Dedifferentiated amniotic fluid mesenchymal stem cell (primary cell): ENCODE measurements at regions not wholly inside any gene's neighbourhood (a gene's known extent, or its start where the extent isn't known, plus 50 kb on each side); places are given as distances from the start of the nearest gene placed in this dataset.
"Not testable (repeated sequence)": the region's sequence is repeated elsewhere in the genome, so short reads cannot be mapped to it uniquely, and the experiment has no call there.

ENCODE experiments used
- DNase-seq: peaks from one replicate; pipeline ENCODE4 v3.0.0-alpha.2; 2016; ENCODE audit errors: extremely low spot score

DNA sequence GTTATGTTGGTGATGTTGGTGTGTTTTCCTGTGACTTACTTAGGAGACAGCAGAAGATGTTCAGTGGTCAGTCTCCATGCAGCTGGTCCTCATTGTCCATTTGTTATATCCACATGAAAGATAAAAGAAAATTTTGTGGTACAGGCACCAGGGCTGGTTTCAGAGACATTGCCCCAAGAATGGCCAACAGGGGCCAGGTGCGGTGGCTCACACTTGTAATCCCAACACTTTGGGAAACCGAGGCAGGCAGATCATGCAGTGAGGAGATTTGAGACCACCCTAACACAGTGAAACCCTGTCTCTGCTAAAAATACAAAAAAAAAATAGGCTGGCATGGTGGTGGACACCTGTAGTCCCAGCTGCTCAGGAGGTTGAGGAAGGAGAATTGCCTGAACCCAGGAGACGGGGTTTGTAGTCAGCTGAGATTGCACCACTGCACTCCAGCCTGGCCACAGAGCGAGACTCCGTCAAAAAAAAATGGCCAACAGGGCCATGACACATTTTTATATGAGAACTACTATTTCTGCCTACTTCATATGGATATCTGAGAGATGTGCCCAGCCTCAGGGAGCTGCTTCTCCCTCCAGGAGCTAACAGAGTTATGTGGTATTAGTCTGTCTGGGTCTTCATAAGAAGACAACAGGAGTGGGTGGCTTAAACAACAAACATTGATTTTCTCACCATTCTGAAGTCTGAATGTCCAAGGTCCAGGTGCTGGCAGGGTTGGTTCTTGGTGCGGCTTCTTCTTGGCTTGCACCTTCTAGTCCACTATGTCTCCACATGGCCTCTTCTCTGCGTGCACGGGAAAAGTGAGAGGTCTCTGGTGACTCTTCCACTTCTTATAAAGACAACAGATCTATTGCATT lies 821.7 kb downstream of the TMEM121 start:
- no peak for DNase-seq

GRCh38 chr14:106348873-106349540 lies 822.6 kb downstream of the TMEM121 start:
- DNase-seq, result not testable (repeated sequence)

- not testable (repeated sequence) for DNase-seq
Measured at GRCh38 chr14:106349678-106350457, 823.5 kb downstream of the TMEM121 start.

DNA sequence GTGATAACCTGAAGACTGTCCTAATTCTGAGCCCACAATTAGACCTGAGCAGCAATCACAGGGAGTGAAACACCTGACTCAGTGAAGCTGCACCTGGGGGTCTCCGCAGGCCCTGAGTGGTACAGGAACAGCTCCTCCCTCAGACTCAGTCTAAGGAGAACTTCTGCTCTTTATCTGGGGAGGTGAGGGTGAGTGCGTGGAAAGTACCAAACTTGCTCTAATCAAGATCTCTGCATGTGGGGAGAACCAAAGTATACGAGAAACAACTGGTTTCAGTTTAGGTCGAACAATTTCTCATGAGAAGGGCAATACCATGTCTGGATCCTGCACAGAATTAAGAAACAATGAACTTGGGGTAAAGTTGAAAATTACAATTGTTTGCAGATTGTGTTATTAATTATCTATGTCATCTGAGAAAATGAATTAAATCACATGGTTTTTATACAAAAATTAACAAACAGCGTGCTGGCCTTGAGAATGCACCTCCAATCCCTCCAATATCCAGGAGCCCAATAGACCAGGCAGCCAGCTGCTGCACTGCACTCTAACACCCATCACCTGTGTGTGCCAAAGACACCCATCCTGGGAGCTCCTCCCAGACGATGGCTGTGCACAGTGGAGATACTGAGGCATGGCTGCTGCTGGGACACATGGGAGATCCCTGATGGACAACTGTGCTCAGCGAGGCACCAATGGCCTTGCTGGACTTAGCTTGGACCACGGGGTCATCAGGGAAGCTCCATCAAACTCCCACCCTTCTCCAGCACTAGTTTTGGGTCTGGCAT lies 828.8 kb downstream of the TMEM121 start:
- DNase-seq, result not testable (repeated sequence)

DNA sequence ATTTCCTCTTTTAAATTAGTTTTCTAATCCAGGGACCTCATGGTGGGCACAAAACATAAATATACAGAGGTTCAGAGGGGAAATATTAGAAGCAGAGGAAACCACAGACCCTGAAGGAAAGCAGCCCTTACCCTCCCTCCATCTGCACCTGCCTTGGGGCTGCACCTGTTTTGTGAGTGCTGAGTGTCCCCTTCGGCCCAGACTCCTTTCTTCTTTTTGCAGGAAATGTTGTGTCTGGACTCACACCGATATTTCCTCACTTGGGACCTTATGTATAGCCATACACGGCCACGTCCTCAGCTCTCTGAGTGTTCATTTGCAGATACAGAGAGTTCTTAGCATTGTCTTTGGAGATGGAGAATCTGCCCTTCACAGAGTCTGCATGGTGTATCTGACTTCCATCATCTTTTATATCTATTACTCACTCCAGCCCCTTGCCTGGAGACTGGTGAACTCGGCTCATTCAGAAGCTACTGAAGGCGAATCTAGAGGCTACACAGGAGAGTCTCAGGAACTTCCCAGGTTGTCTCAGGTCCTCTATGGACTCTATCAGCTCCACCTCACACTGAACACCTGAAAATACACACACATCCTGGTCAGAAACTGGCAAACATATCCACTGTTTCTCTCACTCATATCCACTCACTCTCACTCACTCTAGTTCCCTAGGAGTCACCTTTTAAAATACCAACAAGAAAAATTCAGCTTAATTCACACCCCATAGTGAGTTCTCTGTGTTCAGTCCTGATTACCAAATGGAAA lies 829.7 kb downstream of the TMEM121 start:
- not testable (repeated sequence) for DNase-seq

DNA sequence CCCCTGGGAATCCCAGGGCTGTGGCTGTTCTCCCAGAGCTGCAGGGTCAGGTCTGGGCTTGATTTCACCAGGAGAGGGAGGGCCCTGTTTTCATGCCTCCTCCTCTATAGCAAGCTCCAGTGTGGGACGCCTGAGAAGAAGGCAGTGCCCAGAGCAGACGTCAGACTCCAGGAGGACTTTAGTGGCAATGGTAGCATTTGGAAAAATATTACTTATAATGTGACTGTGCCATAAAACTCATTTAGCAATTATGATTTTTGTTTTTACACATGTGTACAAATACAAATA lies 830.2 kb downstream of the TMEM121 start:
- not testable (repeated sequence) for DNase-seq

DNA sequence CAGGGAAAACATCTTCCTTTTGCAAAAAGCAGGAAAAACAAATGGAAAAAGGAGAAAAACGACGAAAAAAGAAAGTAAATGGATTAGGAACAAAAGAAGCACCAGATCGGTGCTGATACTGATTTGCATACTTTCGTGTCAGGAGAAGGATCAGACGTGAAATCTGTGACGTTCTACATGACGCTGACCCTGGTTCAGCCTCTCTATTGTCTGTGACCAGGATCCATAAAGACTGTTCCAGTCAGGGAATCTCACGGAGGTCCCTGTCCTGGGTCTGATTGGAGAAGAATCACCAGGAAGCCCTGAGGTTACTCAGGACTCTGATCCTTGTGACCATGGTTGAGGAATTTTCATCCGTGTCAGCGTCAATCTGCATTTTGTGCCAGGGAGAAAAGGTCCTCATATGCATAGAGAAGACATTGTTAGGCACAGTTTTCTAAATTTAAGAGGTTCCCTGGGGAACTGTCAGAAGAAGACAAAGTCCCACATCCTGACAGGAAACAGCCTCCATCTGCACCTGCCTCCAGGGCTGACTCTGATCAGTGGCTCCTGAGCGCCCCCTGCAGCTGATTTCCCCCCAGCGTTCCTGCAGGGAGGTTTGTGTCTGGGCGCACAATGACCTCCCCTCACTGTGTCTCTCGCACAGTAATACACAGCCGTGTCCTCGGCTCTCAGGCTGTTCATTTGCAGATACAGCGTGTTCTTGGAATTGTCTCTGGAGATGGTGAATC lies 832.9 kb downstream of the TMEM121 start:
- DNase-seq, result not testable (repeated sequence)

GRCh38 chr14:106365371-106365770 lies 839.0 kb downstream of the TMEM121 start:
- not testable (repeated sequence) for DNase-seq

GRCh38 chr14:106365894-106366293 lies 839.5 kb downstream of the TMEM121 start:
- DNase-seq, result not testable (repeated sequence)

GRCh38 chr14:106366971-106367370 lies 840.6 kb downstream of the TMEM121 start:
- not testable (repeated sequence) for DNase-seq

DNA sequence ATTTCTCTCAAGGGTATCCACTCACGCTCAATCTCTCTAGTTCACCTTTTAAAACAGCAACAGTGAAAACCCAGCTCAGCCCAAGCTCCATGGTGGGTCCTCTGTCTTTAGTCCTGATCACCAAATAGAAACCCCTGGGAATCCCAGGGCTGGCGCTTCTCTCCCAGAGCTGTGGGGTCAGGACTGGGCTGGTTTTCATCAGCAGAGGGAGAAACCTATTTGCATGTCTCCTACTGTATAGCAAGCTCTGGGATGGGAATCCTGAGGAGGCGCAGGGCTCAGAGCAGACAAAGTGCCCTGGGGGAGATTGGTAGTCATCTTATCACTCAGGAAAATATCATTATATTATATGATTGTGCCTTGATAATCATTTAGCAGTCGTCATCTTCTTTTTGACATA lies 843.1 kb downstream of the TMEM121 start:
- DNase-seq, result not testable (repeated sequence)

DNA sequence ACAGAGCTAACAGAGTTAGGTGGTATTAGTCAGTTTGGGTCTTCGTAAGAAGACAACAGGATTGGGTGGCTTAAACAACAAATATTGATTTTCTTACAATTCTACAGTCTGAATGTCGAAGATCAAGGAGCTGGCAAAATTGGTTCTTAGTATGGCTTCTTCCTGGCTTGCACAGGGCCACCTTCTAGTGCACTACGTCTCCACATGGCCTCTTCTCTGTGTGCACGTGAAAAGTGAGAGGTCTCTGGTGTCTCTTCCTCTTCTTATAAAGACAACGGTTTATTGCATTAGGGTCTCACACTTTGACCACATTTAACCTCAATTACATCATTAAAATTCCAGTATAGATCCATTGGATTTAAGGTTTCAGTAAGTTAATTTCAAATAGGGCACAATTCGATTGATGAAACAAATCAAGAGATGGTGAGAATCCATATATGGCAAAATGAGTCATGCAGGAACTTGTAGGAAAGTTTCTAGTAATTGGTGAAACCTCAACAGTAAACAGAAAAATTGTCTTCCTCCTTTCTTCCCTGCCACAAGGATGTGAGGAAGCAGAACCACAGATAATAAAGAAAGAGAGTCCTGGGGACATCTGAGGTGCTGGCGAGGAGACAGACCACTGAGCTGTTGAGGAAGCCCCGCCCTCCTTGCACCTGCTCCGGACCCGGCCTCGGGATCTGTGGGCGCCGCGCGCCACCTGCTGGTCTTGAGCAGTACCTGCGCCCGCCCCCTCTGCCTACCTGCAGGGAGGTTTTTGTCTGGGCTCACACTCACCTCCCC lies 846.7 kb downstream of the TMEM121 start:
- DNase-seq, result no peak

DNA sequence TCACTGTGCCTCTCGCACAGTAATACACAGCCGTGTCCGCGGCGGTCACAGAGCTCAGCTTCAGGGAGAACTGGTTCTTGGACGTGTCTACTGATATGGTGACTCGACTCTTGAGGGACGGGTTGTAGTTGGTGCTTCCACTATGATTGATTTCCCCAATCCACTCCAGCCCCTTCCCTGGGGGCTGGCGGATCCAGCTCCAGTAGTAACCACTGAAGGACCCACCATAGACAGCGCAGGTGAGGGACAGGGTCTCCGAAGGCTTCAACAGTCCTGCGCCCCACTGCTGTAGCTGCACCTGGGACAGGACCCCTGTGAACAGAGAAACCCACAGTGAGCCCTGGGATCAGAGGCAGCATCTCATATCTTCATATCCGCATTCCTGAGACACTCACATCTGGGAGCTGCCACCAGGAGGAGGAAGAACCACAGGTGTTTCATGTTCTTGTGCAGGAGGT lies 847.3 kb downstream of the TMEM121 start:
- DNase-seq, result not testable (repeated sequence)

DNA sequence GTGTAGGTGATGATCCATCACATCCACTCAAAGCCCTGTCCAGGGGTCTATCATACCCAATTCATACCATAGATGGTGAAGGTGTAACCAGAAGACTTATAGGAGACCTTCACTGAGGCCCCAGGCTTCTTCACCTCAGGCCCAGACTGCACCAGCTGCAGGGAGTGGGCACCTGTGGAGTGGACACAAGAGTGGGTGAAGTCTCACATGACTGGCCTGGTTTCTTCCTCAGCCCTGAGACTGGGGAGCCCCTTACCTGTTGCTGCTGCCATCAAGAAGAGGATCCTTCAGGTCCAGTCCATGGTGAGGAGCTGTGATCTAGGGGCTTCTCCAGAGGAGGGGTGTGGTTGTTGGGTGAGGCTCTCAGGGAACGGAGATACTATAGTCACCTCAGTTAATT lies 851.0 kb downstream of the TMEM121 start:
- DNase-seq, result no peak

- no peak for DNase-seq
Measured at GRCh38 chr14:106378191-106378590, 851.8 kb downstream of the TMEM121 start.

DNA sequence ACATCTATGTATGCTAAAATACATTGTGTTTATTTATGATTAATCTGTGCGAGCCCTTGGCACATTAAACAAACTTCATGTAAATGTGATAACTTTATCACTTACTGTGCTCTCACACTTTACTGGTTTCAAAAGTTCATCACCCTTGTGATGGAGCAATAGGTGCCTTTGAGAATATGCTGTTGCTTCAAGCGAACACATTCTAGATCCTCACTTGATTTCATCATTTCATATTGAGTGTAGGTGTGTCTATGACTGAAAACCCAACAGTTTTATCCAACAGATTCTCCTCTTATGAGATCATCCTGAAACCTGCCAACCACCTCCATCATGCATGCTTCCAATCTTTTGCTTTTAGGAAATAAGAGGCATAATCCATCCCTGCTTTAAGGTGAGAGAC lies 854.4 kb downstream of the TMEM121 start:
- DNase-seq, result no peak

GRCh38 chr14:106389186-106389585 lies 862.8 kb downstream of the TMEM121 start:
- DNase-seq, result not testable (repeated sequence)

DNA sequence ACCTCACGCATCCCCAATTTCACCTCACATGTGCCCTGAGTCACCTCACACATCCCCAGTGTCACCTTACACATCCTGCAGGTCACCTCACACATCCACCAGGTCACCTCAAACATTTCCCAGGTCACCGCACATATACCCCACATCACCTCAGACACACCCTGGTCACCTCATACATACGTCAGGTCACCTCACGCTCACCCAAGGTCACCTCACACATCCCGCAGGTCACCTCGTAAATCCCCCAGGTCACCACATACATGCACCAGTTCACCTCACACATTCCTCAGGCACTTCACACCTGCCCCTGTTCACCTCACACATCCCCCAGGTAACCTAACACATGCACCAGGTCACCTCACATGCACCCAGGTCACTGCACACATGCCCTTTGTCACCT lies 864.0 kb downstream of the TMEM121 start:
- DNase-seq, result no peak

- DNase-seq, result no peak
Measured at GRCh38 chr14:106390947-106391346, 864.6 kb downstream of the TMEM121 start.
